SK-N-SH (cell line): ENCODE measurements at regions not wholly inside any gene's neighbourhood (a gene's known extent, or its start where the extent isn't known, plus 50 kb on each side); places are given as distances from the start of the nearest gene placed in this dataset.

ENCODE experiments used
- CHD2 ChIP-seq: fragments of 150-350 bp; IDR thresholded peaks from 2 replicates; pipeline ENCODE4 v1.6.1; 2018; ENCODE audit warnings: low read length; ENCODE audit not compliant: partially characterized antibody
- EP300 ChIP-seq, 2 experiments: IDR thresholded peaks; 2 replicates each; pipeline versions ENCODE4 v1.4.0 to v1.6.1; 2012; ENCODE audit warnings: borderline replicate concordance in 1 of 2, low read depth in 1 of 2, low read length in 1 of 2
- FOXM1 ChIP-seq: IDR thresholded peaks from 2 replicates; pipeline ENCODE4 v1.4.0; 2012; ENCODE audit warnings: low read depth, mild to moderate bottlenecking
- NFIC ChIP-seq: IDR thresholded peaks from 2 replicates; pipeline ENCODE4 v1.4.0; 2012; ENCODE audit warnings: borderline replicate concordance
- POLR2AphosphoS5 ChIP-seq: IDR thresholded peaks from 2 replicates; pipeline ENCODE4 v1.6.1; 2012; ENCODE audit warnings: low read depth, low read length
- TF ChIP-seq, protein P1 (sequence below): fragments of 200-600 bp; sonication (generic); IDR thresholded peaks from 2 replicates; pipeline ENCODE4 v1.6.1; 2017; ENCODE audit warnings: antibody characterized with exemption, mild to moderate bottlenecking, moderate library complexity
- TF ChIP-seq, protein P2 (sequence below): IDR thresholded peaks from 2 replicates; pipeline ENCODE4 v1.4.0; 2012; ENCODE audit warnings: low read depth, borderline replicate concordance
- TF ChIP-seq, protein P3 (sequence below): IDR thresholded peaks from 2 replicates; pipeline ENCODE4 v1.4.0; 2012; ENCODE audit warnings: low read depth

DNA sequence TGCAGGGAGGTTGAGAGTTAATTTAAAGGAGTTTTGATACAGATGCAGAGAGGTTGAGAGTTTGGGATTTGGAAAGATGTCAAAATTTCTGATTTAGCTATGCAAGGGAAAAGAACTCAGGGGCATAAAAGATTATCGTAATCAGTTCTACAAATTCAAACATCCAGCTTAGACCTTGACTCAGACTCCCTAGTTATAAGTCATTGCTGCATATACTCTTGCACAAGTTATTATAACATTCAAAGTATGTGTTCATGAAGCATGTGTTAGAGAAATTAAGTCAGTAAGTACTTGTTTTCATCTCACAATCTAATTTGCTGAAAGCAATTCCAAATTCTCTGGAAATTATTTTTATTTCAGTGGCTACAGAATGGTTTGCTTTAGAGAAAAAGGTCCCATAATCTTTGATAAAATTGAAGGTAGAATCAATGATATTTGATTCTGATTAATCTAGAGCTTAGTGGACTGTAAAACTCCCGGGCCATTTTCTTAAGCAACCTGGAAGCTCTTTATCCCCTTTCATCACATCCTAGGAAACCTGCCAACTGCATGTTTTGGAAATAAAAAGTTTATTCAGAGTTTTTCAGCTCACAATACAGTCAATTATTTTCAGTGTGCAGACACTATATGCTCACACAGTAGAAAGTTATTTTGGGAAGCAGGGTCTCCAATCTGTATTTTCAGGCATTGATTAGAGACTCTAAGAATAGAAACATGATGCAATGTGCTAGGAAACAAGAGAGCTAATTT, 132.9 kb upstream of the SPANXC start:
- TF ChIP-seq, protein P1, sequence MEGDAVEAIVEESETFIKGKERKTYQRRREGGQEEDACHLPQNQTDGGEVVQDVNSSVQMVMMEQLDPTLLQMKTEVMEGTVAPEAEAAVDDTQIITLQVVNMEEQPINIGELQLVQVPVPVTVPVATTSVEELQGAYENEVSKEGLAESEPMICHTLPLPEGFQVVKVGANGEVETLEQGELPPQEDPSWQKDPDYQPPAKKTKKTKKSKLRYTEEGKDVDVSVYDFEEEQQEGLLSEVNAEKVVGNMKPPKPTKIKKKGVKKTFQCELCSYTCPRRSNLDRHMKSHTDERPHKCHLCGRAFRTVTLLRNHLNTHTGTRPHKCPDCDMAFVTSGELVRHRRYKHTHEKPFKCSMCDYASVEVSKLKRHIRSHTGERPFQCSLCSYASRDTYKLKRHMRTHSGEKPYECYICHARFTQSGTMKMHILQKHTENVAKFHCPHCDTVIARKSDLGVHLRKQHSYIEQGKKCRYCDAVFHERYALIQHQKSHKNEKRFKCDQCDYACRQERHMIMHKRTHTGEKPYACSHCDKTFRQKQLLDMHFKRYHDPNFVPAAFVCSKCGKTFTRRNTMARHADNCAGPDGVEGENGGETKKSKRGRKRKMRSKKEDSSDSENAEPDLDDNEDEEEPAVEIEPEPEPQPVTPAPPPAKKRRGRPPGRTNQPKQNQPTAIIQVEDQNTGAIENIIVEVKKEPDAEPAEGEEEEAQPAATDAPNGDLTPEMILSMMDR: no peak
- TF ChIP-seq NFIC: no peak
- no peak for TF ChIP-seq CHD2
- no peak for TF ChIP-seq POLR2AphosphoS5
- TF ChIP-seq, protein P2, sequence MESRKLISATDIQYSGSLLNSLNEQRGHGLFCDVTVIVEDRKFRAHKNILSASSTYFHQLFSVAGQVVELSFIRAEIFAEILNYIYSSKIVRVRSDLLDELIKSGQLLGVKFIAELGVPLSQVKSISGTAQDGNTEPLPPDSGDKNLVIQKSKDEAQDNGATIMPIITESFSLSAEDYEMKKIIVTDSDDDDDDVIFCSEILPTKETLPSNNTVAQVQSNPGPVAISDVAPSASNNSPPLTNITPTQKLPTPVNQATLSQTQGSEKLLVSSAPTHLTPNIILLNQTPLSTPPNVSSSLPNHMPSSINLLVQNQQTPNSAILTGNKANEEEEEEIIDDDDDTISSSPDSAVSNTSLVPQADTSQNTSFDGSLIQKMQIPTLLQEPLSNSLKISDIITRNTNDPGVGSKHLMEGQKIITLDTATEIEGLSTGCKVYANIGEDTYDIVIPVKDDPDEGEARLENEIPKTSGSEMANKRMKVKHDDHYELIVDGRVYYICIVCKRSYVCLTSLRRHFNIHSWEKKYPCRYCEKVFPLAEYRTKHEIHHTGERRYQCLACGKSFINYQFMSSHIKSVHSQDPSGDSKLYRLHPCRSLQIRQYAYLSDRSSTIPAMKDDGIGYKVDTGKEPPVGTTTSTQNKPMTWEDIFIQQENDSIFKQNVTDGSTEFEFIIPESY: no peak
- no peak for TF ChIP-seq FOXM1
- no peak for TF ChIP-seq EP300 (IDR thresholded peaks at IDR 0.05; ENCODE audit: borderline replicate concordance in 1 of 2, low read depth in 1 of 2, low read length in 1 of 2)
- TF ChIP-seq, protein P3, sequence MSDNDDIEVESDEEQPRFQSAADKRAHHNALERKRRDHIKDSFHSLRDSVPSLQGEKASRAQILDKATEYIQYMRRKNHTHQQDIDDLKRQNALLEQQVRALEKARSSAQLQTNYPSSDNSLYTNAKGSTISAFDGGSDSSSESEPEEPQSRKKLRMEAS: no peak
